SK-N-SH (cell line): ENCODE measurements at regions not wholly inside any gene's neighbourhood (a gene's known extent, or its start where the extent isn't known, plus 50 kb on each side); places are given as distances from the start of the nearest gene placed in this dataset.

ENCODE experiments used
- CTCF ChIA-PET: fragments of 300-600, 350-600 bp; formaldehyde crosslinking; extraction: SDS; loops from one replicate; lab custom pipeline; 2021; lab: Yijun Ruan, JAX
- POLR2A ChIA-PET: fragments of 350-600 bp; sonication (Branson Sonifier 250); formaldehyde crosslinking; extraction: SDS; loops from one replicate; lab custom pipeline; 2020; ENCODE audit warnings: antibody characterized with exemption, inconsistent platforms; lab: Yijun Ruan, JAX
- DNase-seq: peaks from one replicate; pipeline ENCODE4 v3.0.0; 2012
- H2AFZ ChIP-seq: fragments of 200-600 bp; sonication (generic); 2 replicates; pipeline ENCODE4 v1.8.1; 2016; ENCODE audit warnings: antibody characterized with exemption, mild to moderate bottlenecking, low read depth
- H3F3A ChIP-seq: fragments of 200-600 bp; sonication (generic); replicated peaks from 2 replicates; pipeline ENCODE3; 2016; ENCODE audit warnings: antibody characterized with exemption, mild to moderate bottlenecking; ENCODE audit not compliant: insufficient read depth
- H3K27ac ChIP-seq, 2 experiments: fragments of 200-500 bp in 1 of 2; fragments of 200-600 bp in 1 of 2; sonication (Bioruptor generic) in 1 of 2; sonication (generic), shearing (Covaris generic) in 1 of 2; 2 replicates each; pipeline versions ENCODE4 v1.5.1 to v1.6.1; 2014 to 2016; ENCODE audit warnings: low read depth in 2 of 2, inconsistent platforms in 1 of 2, low read length in 1 of 2, mild to moderate bottlenecking in 1 of 2, mixed read lengths in 1 of 2
- H3K27me3 ChIP-seq: fragments of 200-600 bp; sonication (generic), shearing (Covaris generic); 2 replicates; pipeline ENCODE4 v1.6.1; 2016; ENCODE audit warnings: mixed run types; ENCODE audit not compliant: insufficient read depth
- H3K36me3 ChIP-seq, 2 experiments: fragments of 200-500 bp in 1 of 2; fragments of 200-600 bp in 1 of 2; sonication (Bioruptor generic) in 1 of 2; sonication (generic) in 1 of 2; replicated peaks in 1 of 2; 2 replicates each; pipeline versions ENCODE3 to v1.5.1; 2014 to 2016; ENCODE audit warnings: low read length in 1 of 2, mild to moderate bottlenecking in 1 of 2; ENCODE audit not compliant: insufficient read depth in 2 of 2, control insufficient read depth in 1 of 2
- H3K4me1 ChIP-seq, 2 experiments: fragments of 200-500 bp in 1 of 2; fragments of 200-600 bp in 1 of 2; sonication (Bioruptor generic) in 1 of 2; sonication (generic), shearing (Covaris generic) in 1 of 2; 2 replicates each; pipeline versions ENCODE4 v1.5.1 to v1.6.1; 2014 to 2016; ENCODE audit warnings: low read depth in 1 of 2, low read length in 1 of 2, mixed run types in 1 of 2; ENCODE audit not compliant: insufficient read depth in 2 of 2, control insufficient read depth in 1 of 2
- H3K4me2 ChIP-seq: fragments of 200-600 bp; sonication (generic), shearing (Covaris generic); 2 replicates; pipeline ENCODE4 v1.6.1; 2017; ENCODE audit warnings: mixed run types
- H3K4me3 ChIP-seq, 2 experiments: fragments of 200-500 bp in 1 of 2; fragments of 200-600 bp in 1 of 2; sonication (Bioruptor generic) in 1 of 2; sonication (generic), shearing (Covaris generic) in 1 of 2; 2 replicates each; pipeline versions ENCODE4 v1.5.1 to v1.8.1; 2014 to 2016; ENCODE audit warnings: low read depth in 2 of 2, inconsistent platforms in 1 of 2, low read length in 1 of 2, mild to moderate bottlenecking in 1 of 2, mixed read lengths in 1 of 2, moderate library complexity in 1 of 2
- H3K79me2 ChIP-seq: fragments of 200-600 bp; sonication (generic); 2 replicates; pipeline ENCODE4 v1.8.1; 2017; ENCODE audit warnings: mild to moderate bottlenecking; ENCODE audit not compliant: insufficient read depth
- H3K9ac ChIP-seq: fragments of 200-600 bp; sonication (generic); 2 replicates; pipeline ENCODE4 v1.6.1; 2017; ENCODE audit warnings: mixed run types
- H3K9me2 ChIP-seq: fragments of 200-600 bp; sonication (generic); 2 replicates; pipeline ENCODE4 v1.6.1; 2017; ENCODE audit warnings: mixed run types
- H3K9me3 ChIP-seq: fragments of 200-600 bp; sonication (generic); 2 replicates; pipeline ENCODE4 v1.6.1; 2017; ENCODE audit warnings: mixed run types, mild to moderate bottlenecking, moderate library complexity
- H4K20me1 ChIP-seq: fragments of 200-600 bp; sonication (generic); 2 replicates; pipeline ENCODE4 v1.6.1; 2017; ENCODE audit warnings: mild to moderate bottlenecking, mixed run types; ENCODE audit not compliant: insufficient read depth
- CHD2 ChIP-seq: fragments of 150-350 bp; IDR thresholded peaks from 2 replicates; pipeline ENCODE4 v1.6.1; 2018; ENCODE audit warnings: low read length; ENCODE audit not compliant: partially characterized antibody
- CTCF ChIP-seq: fragments of 200-600 bp; sonication (generic); IDR thresholded peaks from 2 replicates; pipeline ENCODE4 v1.6.1; 2017; ENCODE audit warnings: antibody characterized with exemption, mild to moderate bottlenecking, moderate library complexity
- ELF1 ChIP-seq: IDR thresholded peaks from 2 replicates; pipeline ENCODE4 v1.4.0; 2012
- EP300 ChIP-seq, 2 experiments: IDR thresholded peaks; 2 replicates each; pipeline versions ENCODE4 v1.4.0 to v1.6.1; 2012; ENCODE audit warnings: borderline replicate concordance in 1 of 2, low read depth in 1 of 2, low read length in 1 of 2
- FOXJ3 ChIP-seq: sonication (generic); formaldehyde crosslinking; IDR thresholded peaks from 2 replicates; pipeline ENCODE4 v1.5.1; 2020; ENCODE audit warnings: mild to moderate bottlenecking, missing genetic modification reagents
- GATA2 ChIP-seq: sonication (generic); formaldehyde crosslinking; IDR thresholded peaks from 2 replicates; pipeline ENCODE4 v1.5.0; 2020; ENCODE audit warnings: mild to moderate bottlenecking, missing genetic modification reagents
- JUND ChIP-seq: IDR thresholded peaks from 2 replicates; pipeline ENCODE4 v1.4.0; 2012
- MXI1 ChIP-seq: IDR thresholded peaks from 2 replicates; pipeline ENCODE4 v1.6.1; 2012; ENCODE audit warnings: mild to moderate bottlenecking, low read depth, low read length, improper control_type of control experiment
- NFIC ChIP-seq: IDR thresholded peaks from 2 replicates; pipeline ENCODE4 v1.4.0; 2012; ENCODE audit warnings: borderline replicate concordance
- NRF1 ChIP-seq: IDR thresholded peaks from 2 replicates; pipeline ENCODE4 v1.6.1; 2012; ENCODE audit warnings: low read depth, mild to moderate bottlenecking, low read length
- PBX3 ChIP-seq: IDR thresholded peaks from 2 replicates; pipeline ENCODE4; 2012
- POLR2AphosphoS5 ChIP-seq: IDR thresholded peaks from 2 replicates; pipeline ENCODE4 v1.6.1; 2012; ENCODE audit warnings: low read depth, low read length
- RAD21 ChIP-seq: IDR thresholded peaks from 2 replicates; pipeline ENCODE4 v1.6.1; 2012; ENCODE audit warnings: mild to moderate bottlenecking, low read length
- SIN3A ChIP-seq: IDR thresholded peaks from 2 replicates; pipeline ENCODE4 v1.6.1; 2012; ENCODE audit warnings: low read depth, mild to moderate bottlenecking, low read length, moderate library complexity, borderline replicate concordance
- SMC3 ChIP-seq: IDR thresholded peaks from 2 replicates; pipeline ENCODE4 v1.6.1; 2012; ENCODE audit warnings: low read depth, low read length, improper control_type of control experiment
- TAF1 ChIP-seq: IDR thresholded peaks from 2 replicates; pipeline ENCODE4 v1.6.1; 2012; ENCODE audit warnings: low read depth, mild to moderate bottlenecking, low read length, moderate library complexity, borderline replicate concordance
- TEAD4 ChIP-seq: IDR thresholded peaks from 2 replicates; pipeline ENCODE4 v1.4.0; 2012; ENCODE audit warnings: mild to moderate bottlenecking, borderline replicate concordance; ENCODE audit not compliant: insufficient read depth
- YY1 ChIP-seq: IDR thresholded peaks from 2 replicates; pipeline ENCODE4 v1.4.0; 2012; ENCODE audit warnings: low read depth, mild to moderate bottlenecking
- WGBS: methylation state at CpG from one replicate; pipeline ENCODE4 v1.1.6; 2017; ENCODE audit warnings: low lambda C conversion rate; 5-methylcytosine and 5-hydroxymethylcytosine counted together
- TF ChIP-seq, protein P1 (sequence below): IDR thresholded peaks from 2 replicates; pipeline ENCODE4 v1.6.1; 2012; ENCODE audit warnings: mild to moderate bottlenecking, low read depth, low read length, moderate library complexity
- TF ChIP-seq, protein P2 (sequence below): fragments of 150-350 bp; IDR thresholded peaks from 2 replicates; pipeline ENCODE4 v1.6.1; 2016; ENCODE audit warnings: mild to moderate bottlenecking, low read depth, low read length

DNA sequence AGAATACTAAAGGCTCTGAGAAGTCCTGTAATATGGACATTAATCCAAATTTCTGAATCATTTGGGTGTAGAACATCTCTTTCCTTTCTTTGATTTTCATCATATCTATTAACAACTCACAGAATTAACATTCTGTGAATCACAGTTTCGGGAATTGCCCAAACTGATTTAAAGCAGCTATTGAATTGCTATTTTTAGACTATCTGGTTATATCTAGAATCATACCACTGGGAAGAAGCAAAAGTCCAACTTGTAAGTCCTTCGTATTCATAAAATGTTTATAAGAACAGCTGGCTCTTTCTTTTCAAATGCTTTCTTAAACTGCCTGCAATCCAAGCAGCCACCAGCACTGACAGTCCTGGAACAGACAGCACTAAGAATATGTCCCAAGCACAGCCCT is 733.0 kb downstream of the NTRK3 start:
- Histone ChIP-seq H3K9ac (no peak overlapping the region), H2AFZ (no peak overlapping the region)
- WGBS: 30% methylated on average over 2 of the region's 2 CpGs

More for the DNA sequence above, 733.0 kb downstream of the NTRK3 start:
- Histone ChIP-seq H3K27ac (no peak overlapping the region), H3K4me2 (no peak overlapping the region), H3F3A (peaks cover 1% of the 10 kb centered on the region), H4K20me1 (no peaks in the 10 kb centered on the region), H3K79me2 (no peaks in the 10 kb centered on the region), H3K9me2 (no peaks in the 10 kb centered on the region), H3K4me1 (no peaks in the 10 kb centered on the region; a peak in 1 of 4 replicates), H3K36me3 (no peaks in the 10 kb centered on the region), H3K9me3 (no peaks in the 10 kb centered on the region), H3K27me3 (no peaks in the 10 kb centered on the region), H3K4me3 (no peak overlapping the region)
- TF ChIP-seq EP300 (IDR thresholded peaks at IDR 0.05; ENCODE audit: borderline replicate concordance in 1 of 2, low read depth in 1 of 2, low read length in 1 of 2) (no peak), GATA2 (no peak), SIN3A (no peak), CHD2 (no peak), RAD21 (no peak), POLR2AphosphoS5 (no peak), YY1 (no peak), TAF1 (no peak), ELF1 (no peak), TEAD4 (no peak), CTCF (no peak), JUND (no peak), MXI1 (no peak), NFIC (no peak), FOXJ3 (no peak), NRF1 (no peak), SMC3 (no peak), PBX3 (no peak)
- TF ChIP-seq, protein P1, sequence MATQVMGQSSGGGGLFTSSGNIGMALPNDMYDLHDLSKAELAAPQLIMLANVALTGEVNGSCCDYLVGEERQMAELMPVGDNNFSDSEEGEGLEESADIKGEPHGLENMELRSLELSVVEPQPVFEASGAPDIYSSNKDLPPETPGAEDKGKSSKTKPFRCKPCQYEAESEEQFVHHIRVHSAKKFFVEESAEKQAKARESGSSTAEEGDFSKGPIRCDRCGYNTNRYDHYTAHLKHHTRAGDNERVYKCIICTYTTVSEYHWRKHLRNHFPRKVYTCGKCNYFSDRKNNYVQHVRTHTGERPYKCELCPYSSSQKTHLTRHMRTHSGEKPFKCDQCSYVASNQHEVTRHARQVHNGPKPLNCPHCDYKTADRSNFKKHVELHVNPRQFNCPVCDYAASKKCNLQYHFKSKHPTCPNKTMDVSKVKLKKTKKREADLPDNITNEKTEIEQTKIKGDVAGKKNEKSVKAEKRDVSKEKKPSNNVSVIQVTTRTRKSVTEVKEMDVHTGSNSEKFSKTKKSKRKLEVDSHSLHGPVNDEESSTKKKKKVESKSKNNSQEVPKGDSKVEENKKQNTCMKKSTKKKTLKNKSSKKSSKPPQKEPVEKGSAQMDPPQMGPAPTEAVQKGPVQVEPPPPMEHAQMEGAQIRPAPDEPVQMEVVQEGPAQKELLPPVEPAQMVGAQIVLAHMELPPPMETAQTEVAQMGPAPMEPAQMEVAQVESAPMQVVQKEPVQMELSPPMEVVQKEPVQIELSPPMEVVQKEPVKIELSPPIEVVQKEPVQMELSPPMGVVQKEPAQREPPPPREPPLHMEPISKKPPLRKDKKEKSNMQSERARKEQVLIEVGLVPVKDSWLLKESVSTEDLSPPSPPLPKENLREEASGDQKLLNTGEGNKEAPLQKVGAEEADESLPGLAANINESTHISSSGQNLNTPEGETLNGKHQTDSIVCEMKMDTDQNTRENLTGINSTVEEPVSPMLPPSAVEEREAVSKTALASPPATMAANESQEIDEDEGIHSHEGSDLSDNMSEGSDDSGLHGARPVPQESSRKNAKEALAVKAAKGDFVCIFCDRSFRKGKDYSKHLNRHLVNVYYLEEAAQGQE: no peak
- TF ChIP-seq, protein P2, sequence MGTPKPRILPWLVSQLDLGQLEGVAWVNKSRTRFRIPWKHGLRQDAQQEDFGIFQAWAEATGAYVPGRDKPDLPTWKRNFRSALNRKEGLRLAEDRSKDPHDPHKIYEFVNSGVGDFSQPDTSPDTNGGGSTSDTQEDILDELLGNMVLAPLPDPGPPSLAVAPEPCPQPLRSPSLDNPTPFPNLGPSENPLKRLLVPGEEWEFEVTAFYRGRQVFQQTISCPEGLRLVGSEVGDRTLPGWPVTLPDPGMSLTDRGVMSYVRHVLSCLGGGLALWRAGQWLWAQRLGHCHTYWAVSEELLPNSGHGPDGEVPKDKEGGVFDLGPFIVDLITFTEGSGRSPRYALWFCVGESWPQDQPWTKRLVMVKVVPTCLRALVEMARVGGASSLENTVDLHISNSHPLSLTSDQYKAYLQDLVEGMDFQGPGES: no peak
- DNase-seq: no peak
- ChIA-PET CTCF (interaction anchor here (0.7 kb wide), 1 partner anchor 20 kb away, joined by 3 read pairs; no protein-coding TSS in a partner anchor), POLR2A (no interaction called here)
